ENCODE measurements at regions not wholly inside any gene's neighbourhood (a gene's known extent, or its start where the extent isn't known, plus 50 kb on each side); places are given as distances from the start of the nearest gene placed in this dataset.

DNA sequence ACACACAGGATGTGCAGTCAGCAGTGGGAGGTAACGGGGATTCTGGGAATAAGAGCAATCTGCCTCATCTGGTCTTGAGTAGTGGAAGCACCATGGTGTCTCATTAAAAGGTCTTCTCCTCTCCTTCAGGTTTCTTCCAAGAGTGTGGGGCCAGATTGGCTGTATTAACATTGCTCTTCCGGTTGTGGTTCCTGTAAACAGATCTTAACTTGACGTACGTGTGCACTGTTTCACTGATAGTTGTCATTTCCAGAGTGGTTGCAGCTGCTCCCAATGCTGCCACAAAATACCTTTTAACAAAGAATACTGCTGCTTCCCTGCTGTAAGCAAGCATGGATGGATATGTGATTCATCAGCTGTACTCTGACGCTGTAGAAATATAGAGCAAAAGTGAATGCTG is 1443.4 kb upstream of the TENM3 start:
- DNase-seq, result no peak

DNA sequence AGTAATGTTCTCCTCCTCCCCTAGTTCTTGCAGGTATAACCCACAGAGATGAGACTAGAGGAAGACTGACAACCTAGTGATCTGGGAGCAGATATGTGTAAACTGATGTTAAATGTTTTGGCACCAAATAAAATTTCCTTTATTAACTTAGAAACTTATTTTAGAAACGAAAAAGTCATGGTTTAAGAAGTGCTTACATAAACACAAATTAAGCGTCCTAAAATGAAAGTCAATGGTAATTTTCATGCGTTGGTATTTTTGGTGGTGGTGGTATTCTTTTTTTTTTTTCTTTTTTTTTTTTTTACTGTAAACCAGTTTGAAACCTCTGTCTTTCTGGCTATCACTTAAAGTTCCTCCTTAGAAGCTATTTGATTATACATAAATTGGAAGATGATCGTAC is 1438.1 kb upstream of the TENM3 start:
- DNase-seq, result no peak

- DNase-seq, result no peak
Measured at GRCh38 chr4:180808862-180809261, 1434.3 kb upstream of the TENM3 start.

DNA sequence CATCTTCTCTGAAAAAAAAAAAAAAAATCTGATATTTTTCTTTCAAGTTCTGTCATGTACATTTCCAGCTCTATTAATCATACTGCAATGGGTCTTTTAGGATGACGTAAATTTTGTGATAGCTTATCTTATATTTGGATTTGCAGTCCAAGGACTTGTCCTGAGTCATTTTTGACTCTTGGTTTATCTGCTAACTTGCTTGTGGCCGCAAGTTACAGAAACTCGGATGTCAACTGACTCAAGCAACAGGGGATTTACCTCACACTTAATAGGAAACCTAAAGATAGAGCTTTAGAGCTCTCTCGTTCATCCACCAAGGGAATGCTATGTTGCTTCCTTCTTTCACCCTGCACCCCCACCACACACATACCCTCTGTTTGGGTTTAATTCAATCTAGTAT is 1433.8 kb upstream of the TENM3 start:
- DNase-seq, result no peak

DNA sequence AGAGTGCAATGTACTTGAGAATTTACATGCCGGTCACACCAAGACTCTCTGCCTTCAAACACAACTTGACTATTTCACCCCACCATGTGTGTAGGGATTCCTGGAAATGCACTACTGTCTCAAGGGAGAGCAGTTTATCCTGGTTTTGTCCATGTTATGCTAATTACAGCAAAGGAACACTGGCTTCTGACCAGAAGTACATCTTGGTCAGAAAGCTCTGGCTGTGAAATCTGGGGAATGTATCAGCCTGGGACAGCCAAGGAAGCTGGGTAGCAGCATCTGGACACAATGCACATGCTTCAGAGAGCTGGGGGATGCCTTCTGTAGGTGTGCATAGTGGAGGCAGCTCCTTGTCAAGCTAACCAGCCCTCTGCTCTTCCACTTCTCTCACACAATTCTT is 1432.6 kb upstream of the TENM3 start:
- DNase-seq, result no peak

- DNase-seq, result no peak
Measured at GRCh38 chr4:180811556-180811955, 1431.6 kb upstream of the TENM3 start.

- no peak for DNase-seq
Measured at GRCh38 chr4:180812783-180813182, 1430.4 kb upstream of the TENM3 start.

DNA sequence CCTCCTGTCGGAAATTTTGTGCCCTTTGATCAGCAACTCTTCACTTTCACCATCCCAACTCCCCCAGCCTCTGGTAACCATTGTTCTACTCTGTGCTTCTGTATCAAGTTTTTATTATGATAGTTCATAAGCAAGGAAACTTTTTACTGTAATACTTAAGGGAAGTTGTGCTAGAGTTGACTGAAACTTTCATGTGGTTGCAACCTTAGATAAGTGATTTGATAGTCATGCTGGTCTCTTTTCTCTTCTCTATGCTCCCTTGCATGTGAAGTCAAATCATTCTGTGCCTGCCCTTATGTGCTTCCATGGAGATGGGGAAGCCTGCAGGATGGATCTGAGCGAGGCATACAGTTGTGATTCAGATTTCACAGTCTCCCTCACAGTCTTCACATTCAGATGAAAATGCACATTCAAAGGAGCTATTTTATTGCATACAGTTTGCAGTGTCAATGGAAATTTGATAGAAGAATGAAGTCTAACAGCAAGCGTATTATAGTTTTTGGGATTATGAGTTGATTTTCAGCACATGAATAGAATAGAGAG is 1428.3 kb upstream of the TENM3 start:
- DNase-seq, result no peak

- no peak for DNase-seq
Measured at GRCh38 chr4:180817529-180817928, 1425.7 kb upstream of the TENM3 start.

DNA sequence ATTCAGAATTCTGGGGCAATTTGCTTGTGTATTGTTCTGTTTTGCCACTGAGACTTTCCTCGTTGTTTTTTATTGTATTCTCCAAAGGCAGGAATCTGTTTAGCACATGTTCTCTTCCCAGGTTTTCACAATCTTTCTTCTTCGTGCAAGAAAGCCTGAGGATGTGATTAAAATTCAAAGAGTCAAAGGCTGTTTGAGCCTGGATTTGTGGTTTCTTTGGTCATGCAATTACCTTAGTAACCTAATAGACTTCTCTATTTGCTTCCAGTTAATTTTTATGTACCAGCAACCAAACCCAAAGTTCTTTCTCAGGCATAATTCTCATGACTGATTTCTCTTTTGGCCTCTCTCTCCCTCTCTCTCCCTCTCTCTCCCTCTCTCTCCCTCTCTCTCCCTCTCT is 1420.1 kb upstream of the TENM3 start:
- no peak for DNase-seq

DNA sequence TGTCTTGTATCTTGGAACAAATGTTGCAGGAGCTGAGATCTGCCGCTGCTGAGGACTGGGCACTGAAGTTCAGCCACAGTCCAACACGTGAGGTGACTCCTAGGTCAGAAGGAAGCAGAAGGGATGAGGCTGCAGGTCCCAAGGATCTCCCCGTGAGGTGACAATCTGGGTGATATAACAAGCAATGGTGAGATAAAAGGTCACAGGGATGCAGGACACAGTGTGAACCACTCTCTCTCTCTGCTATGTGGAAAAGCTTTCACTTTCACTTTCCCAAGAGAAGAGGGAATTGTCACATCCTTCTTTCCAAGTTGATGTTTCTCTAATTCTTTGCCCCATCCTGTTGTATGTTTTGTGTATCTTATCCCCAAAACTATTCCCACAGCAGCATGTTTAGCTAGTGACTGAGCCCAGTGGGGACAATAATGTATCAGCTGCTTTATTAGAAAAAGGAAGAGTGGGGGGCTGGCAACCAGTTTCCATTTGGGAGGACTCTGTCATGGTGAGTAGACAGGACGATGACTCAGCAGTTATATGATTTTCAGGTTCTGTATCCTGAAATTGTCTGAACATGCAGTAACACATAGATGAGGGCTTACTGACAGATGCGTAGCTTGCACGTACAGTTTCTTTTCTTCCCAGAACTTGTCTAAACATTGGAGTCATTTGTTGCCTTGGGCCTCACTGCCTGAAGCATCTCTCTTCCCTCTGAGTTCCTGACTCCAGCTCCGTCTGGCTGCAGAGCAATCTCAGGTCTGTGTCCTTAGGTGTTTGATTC is 1415.8 kb upstream of the TENM3 start:
- DNase-seq, result peak; percentile 25

DNA sequence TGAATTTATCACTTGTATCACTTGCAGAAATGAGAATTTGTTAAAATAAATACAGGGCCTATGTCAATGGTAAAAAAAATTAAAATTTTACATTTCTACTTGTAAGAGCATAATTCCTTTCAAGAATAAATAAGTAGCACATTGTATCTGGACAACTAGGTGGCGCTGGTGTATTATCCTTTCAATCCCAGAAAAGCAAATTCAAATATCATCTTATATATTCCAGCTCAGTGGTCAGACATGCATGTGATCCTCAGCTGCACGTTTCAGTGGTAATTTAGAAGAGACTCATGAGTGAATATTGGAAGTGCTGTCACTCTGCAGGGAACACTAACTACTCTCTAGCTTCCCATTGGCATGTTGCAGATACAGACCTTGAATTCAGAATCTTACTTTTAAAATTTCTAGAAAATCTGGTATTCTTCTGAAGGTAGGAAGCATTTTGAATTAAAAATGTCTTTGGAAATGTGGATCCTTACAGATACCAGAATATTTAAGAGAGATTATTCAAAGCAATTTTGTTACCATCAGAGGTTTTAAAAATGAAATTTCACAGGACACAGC is 1414.7 kb upstream of the TENM3 start:
- DNase-seq, result peak; percentile 21

- DNase-seq, result no peak
Measured at GRCh38 chr4:180832073-180832472, 1411.1 kb upstream of the TENM3 start.

GRCh38 chr4:180840142-180840541 is 1403.1 kb upstream of the TENM3 start:
- DNase-seq, result no peak

DNA sequence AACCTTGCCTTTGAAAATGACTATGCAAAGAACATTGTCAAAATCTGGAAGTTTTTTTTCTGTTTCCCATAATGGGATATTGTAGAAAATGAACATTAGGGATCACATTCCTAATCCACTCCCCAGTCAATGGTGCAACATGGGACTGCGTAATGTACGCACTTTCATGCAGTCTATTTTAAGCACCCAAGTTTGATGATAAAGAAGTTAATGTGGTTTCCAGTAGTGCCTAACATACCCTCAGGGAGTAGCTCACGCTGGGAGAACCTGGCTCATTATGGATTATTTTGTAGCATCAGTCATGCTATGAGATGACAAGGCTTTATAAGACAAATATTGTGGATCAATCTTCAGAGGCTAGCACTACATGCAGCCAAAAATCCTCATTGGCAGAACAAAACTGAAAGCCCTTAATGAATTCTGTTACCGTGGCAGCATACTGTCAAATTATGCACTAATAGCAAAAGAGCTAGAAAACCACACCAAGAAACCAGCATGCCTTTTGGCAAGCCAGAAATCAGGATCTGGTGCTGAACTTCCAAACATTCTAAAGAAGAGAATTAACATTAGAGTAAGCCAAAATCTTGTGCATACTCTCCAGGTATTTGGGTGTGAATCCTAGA is 1392.8 kb upstream of the TENM3 start:
- no peak for DNase-seq

DNA sequence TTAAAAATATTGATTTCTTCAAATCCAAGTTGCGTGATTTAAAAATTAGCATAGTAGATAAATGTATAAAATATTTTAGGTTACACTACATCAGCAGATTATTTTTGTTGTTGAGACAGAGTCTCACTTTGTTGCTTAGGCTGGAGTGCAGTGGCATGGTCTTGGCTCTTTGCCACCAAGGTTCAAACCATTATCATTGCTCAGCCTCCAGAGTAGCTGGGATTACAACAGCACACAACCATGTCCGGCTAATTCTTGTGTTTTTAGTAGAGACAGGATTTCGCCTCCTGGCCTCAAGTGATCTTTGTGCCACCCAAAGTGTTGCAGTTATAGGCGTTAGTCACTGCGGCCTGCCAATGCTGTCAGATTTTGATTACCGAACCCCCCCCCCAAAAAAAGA is 1390.5 kb upstream of the TENM3 start:
- peak; percentile 11 for DNase-seq

GRCh38 chr4:180855184-180855583 is 1388.0 kb upstream of the TENM3 start:
- DNase-seq, result no peak

DNA sequence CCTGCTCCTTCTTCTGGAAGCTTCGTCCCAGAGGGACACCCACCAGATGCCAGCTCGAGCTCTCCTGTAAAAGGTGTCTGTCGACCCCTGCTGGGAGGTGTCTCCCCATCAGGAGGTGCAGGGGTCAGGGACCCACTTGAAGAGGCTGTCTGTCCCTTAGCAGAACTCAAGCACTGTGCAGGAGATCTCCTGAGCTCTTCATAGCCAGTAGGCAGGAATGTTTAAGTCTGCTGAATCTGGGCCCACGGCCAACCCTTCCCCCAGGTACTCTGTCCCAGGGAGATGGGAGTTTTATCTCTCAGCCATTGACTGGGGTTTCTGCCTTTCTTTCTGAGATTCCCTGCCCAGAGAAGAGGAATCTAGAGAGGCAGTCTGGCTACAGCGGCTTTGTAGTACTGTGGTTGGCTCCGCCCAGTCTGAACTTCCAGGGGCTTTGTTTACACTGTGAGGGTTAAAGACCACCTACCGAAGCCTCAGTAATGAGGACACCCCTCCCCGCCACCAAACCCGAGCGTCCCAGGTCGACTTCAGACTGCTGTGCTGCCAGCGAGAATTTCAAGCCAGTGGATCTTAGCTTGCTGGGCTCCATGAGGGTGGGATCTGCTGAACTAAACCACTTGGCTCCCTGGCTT is 1383.0 kb upstream of the TENM3 start:
- peak; percentile 56 for DNase-seq

GRCh38 chr4:180861651-180862050 is 1381.6 kb upstream of the TENM3 start:
- DNase-seq, result no peak

GRCh38 chr4:180866933-180867643 is 1376.1 kb upstream of the TENM3 start:
- no peak for DNase-seq

DNA sequence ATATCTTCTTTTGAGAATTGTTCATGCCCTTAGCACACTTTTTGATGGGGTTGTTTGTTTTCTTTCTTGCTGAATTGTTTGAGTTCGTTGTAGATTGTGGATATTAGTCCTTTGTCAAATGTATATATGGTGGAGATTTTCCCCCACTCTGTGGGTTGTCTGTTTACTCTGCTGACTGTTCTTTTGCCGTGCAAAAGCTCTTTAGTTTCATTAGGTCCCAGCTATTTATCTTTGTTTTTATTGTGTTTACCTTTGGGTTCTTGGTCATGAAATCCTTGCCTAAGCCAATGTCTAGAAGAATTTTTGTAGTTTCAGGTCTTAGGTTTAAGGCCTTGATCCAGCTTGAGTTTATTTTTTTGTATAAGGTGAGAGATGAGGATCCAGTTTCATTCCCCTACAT is 1372.6 kb upstream of the TENM3 start:
- DNase-seq, result no peak

DNA sequence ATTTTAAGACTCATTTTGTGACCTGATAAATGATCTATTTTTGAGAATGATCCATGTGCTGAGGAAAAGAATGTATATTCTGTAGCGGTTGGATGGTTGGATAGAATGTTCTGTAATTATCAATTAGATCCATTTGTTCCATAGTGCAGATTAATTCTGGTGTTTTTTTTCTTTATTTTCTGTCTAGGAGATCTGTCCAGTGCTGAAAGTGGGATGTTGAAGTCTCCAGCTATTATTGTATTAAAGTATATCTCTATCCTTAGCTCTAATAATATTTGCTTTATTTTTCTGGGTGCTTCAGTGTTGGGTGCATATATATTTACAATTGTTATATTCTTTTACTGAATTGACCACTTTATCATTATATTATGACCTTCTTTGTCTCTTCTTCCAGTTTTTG is 1344.9 kb upstream of the TENM3 start:
- DNase-seq, result no peak

DNA sequence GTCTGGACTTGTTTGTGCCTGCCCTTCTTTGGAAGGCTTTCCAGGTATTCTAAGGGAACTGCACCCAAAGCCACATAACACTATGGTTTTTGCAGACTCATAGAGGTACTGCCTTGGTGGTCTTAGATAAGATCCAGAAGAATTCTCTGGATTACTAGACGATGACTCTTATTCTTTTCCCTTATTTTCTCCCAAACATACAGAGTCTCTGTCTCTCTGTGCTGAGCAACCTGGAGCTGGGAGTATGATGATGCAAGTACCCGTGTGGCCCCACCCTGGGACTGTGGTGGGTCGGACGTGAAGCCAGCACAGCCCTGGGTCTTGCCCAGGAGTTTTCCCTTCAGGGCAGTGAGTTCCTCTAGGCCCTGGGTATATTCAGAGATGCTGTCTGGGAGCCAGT is 1342.4 kb upstream of the TENM3 start:
- no peak for DNase-seq
